ENCODE measurements at regions not wholly inside any gene's neighbourhood (a gene's known extent, or its start where the extent isn't known, plus 50 kb on each side); places are given as distances from the start of the nearest gene placed in this dataset.

- no peak for TF ChIP-seq NRF1 (conservative IDR thresholded peaks at IDR 0.05; ENCODE audit: low read depth, low read length)
- TF ChIP-seq POLR2AphosphoS5 (IDR thresholded peaks at IDR 0.05; ENCODE audit: low read length) = no peak
- no peak for TF ChIP-seq EP300 (IDR thresholded peaks at IDR 0.05; ENCODE audit: borderline replicate concordance in 1 of 2, control insufficient read depth in 1 of 2, low read depth in 2 of 2, low read length in 2 of 2)
- no peak for TF ChIP-seq CTCF (IDR thresholded peaks at IDR 0.05 in 2 of 3, conservative IDR thresholded peaks at IDR 0.05 in 1 of 3; ENCODE audit: control insufficient read depth in 2 of 3, extremely low read depth in 1 of 3, insufficient read depth in 1 of 3, low read depth in 3 of 3, low read length in 3 of 3)
- no peak for TF ChIP-seq MAX (IDR thresholded peaks at IDR 0.05; ENCODE audit: low read depth, low read length)
Observed at GRCh38 chr15:30824518-30825195, 79.1 kb upstream of the FAN1 start.
